ENCODE measurements at regions not wholly inside any gene's neighbourhood (a gene's known extent, or its start where the extent isn't known, plus 50 kb on each side); places are given as distances from the start of the nearest gene placed in this dataset.

- TF ChIP-seq CTCF (IDR thresholded peaks at IDR 0.05; ENCODE audit: low read depth, low read length) (no peak), EZH2phosphoT487 (IDR thresholded peaks at IDR 0.05; ENCODE audit: low read depth) (no peak)
These were observed 1503.9 kb upstream of the MIR17HG start for GRCh38 chr13:89843621-89844020.

Data from OCI-LY3 (cell line).